ENCODE measurements at regions not wholly inside any gene's neighbourhood (a gene's known extent, or its start where the extent isn't known, plus 50 kb on each side); places are given as distances from the start of the nearest gene placed in this dataset.

DNA sequence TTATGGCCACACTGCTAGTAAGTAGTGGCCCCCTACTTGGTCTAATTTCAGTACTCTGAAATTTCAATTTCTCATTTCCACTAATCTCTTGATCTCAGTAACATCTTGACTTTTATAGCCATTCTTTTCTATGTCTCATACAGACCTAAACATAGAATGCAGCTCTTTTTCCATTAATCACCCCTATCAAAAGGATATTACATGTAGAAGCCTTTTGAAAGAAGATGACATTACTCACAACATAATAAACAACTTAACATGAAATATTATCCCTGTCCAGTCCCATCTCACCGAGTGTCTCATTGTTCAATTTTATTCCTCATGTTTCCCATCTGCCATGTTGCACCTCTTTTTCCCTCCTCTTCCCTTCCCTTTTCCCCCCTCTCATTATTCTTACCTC lies 81.1 kb upstream of the KLHL13 start:
- no peak for TF ChIP-seq POLR2A (IDR thresholded peaks at IDR 0.05)
- TF ChIP-seq, protein P1, sequence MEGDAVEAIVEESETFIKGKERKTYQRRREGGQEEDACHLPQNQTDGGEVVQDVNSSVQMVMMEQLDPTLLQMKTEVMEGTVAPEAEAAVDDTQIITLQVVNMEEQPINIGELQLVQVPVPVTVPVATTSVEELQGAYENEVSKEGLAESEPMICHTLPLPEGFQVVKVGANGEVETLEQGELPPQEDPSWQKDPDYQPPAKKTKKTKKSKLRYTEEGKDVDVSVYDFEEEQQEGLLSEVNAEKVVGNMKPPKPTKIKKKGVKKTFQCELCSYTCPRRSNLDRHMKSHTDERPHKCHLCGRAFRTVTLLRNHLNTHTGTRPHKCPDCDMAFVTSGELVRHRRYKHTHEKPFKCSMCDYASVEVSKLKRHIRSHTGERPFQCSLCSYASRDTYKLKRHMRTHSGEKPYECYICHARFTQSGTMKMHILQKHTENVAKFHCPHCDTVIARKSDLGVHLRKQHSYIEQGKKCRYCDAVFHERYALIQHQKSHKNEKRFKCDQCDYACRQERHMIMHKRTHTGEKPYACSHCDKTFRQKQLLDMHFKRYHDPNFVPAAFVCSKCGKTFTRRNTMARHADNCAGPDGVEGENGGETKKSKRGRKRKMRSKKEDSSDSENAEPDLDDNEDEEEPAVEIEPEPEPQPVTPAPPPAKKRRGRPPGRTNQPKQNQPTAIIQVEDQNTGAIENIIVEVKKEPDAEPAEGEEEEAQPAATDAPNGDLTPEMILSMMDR (IDR thresholded peaks at IDR 0.05) = no peak

Data from stomach (tissue), 4 donors.